Keratinocyte (primary cell): ENCODE measurements at regions not wholly inside any gene's neighbourhood (a gene's known extent, or its start where the extent isn't known, plus 50 kb on each side); places are given as distances from the start of the nearest gene placed in this dataset.

ENCODE experiments used
- DNase-seq: peaks from one replicate; pipeline ENCODE4 v3.0.0-alpha.2; 2011; ENCODE audit warnings: low read depth, missing footprints, low spot score
- FAIRE-seq: peaks from 2 replicates; lab custom pipeline; 2011; peaks lifted over from hg19 to GRCh38; lab: Jason Lieb, UNC
- H2AFZ ChIP-seq: 2 replicates; pipeline ENCODE4 v1.6.0; 2012; ENCODE audit warnings: low read length, control low read depth, inconsistent platforms; ENCODE audit not compliant: control insufficient read depth
- H3K27ac ChIP-seq: 2 replicates; pipeline ENCODE4 v1.5.1; 2011; ENCODE audit warnings: low read length; ENCODE audit not compliant: control insufficient read depth, insufficient read depth
- H3K27me3 ChIP-seq: 3 replicates; pipeline ENCODE4 v1.6.0; 2011; ENCODE audit warnings: low read length; ENCODE audit not compliant: control insufficient read depth, insufficient read depth; ENCODE audit errors: extremely low read depth
- H3K36me3 ChIP-seq, 2 experiments: 2 replicates in 1 of 2; 3 replicates in 1 of 2; pipeline ENCODE4 v1.5.1; 2011; ENCODE audit warnings: low read length in 2 of 2, mild to moderate bottlenecking in 1 of 2; ENCODE audit not compliant: control insufficient read depth in 2 of 2, insufficient read depth in 2 of 2; ENCODE audit errors: extremely low read depth in 1 of 2
- H3K4me1 ChIP-seq: 3 replicates; pipeline ENCODE4 v1.5.1; 2011; ENCODE audit warnings: low read length; ENCODE audit not compliant: control insufficient read depth, insufficient read depth; ENCODE audit errors: extremely low read depth
- H3K4me2 ChIP-seq: 3 replicates; pipeline ENCODE4 v1.6.0; 2011; ENCODE audit warnings: low read depth, low read length; ENCODE audit not compliant: control insufficient read depth, insufficient read depth; ENCODE audit errors: extremely low read depth
- H3K4me3 ChIP-seq, 3 experiments: fragments of 200-600 bp in 1 of 3; sonication (generic) in 1 of 3; 2 replicates in 2 of 3; 3 replicates in 1 of 3; pipeline ENCODE4 v1.5.1; 2011 to 2016; ENCODE audit warnings: low read length in 3 of 3, mild to moderate bottlenecking in 3 of 3, control low read depth in 2 of 3, inconsistent platforms in 1 of 3, low read depth in 1 of 3, mixed read lengths in 1 of 3, mixed run types in 1 of 3, moderate library complexity in 1 of 3; ENCODE audit not compliant: control insufficient read depth in 2 of 3, insufficient read depth in 2 of 3; ENCODE audit errors: extremely low read depth in 1 of 3
- H3K79me2 ChIP-seq: 2 replicates; pipeline ENCODE4 v1.6.0; 2012; ENCODE audit warnings: low read length; ENCODE audit not compliant: control insufficient read depth, insufficient read depth
- H3K9ac ChIP-seq: 3 replicates; pipeline ENCODE4 v1.6.0; 2011; ENCODE audit warnings: low read length; ENCODE audit not compliant: control insufficient read depth, insufficient read depth; ENCODE audit errors: extremely low read depth
- H3K9me1 ChIP-seq: 3 replicates; pipeline ENCODE4 v1.6.0; 2011; ENCODE audit warnings: low read length; ENCODE audit not compliant: control insufficient read depth, insufficient read depth; ENCODE audit errors: extremely low read depth
- H3K9me3 ChIP-seq: 2 replicates; pipeline ENCODE4 v1.5.1; 2012; ENCODE audit warnings: low read depth, low read length; ENCODE audit not compliant: control insufficient read depth
- H4K20me1 ChIP-seq: 3 replicates; pipeline ENCODE4 v1.6.0; 2011; ENCODE audit warnings: low read length; ENCODE audit not compliant: control insufficient read depth, insufficient read depth; ENCODE audit errors: extremely low read depth
- CTCF ChIP-seq, 3 experiments: IDR thresholded peaks in 1 of 3; conservative IDR thresholded peaks in 1 of 3; optimal IDR thresholded peaks in 1 of 3; 2 replicates in 2 of 3; 3 replicates in 1 of 3; pipeline versions ENCODE3 to v1.5.1; 2011; ENCODE audit warnings: low read length in 3 of 3, mild to moderate bottlenecking in 3 of 3, moderate library complexity in 2 of 3, control low read depth in 1 of 3, inconsistent platforms in 1 of 3; ENCODE audit not compliant: insufficient read depth in 2 of 3; ENCODE audit errors: extremely low read depth in 1 of 3
- EZH2 ChIP-seq: IDR thresholded peaks from one replicate; pipeline ENCODE4 v1.6.1; 2012; ENCODE audit warnings: inconsistent platforms, mild to moderate bottlenecking, low read length, moderate library complexity
- dilution Hi-C: fragments of 300-500 bp; cut with MboI; formaldehyde crosslinking; loops from one replicate; pipeline ENCODE4 v1.7.0; 2020; ENCODE audit warnings: low sequenced_read_pairs; ENCODE audit not compliant: extremely low pct_ligation_motif_present

DNA sequence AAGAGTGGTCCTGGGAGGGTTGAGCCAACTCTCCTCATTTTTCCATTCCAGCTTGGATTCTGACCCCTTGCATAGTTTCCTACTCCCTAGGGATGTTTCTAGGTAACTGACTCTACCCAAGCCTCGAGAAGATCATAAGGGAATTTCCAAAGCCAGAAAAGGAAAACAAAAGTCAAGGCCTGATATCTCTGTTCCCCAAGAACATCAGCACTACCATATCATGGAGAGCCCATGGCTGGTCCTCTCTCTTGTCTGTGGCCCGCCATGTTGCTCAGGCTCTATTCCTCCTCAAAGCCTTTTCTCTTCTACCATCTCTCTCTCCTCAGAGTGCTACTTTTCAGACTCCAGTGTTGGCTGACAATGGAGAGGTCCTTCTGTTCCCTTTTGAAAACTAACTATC lies 99.6 kb upstream of the KLF7 start:
- no peaks in the 10 kb centered on the region for H3K4me1 ChIP-seq
- H3K4me3 ChIP-seq, result no peak overlapping the region
- no peak overlapping the region for H3K27ac ChIP-seq
- DNase-seq (no peak), FAIRE-seq (no peak)
- H3K4me2 ChIP-seq, result no peak overlapping the region
- H3K9me1 ChIP-seq, result no peaks in the 10 kb centered on the region
- TF ChIP-seq CTCF (optimal IDR thresholded peaks at IDR 0.05 in 1 of 3, IDR thresholded peaks at IDR 0.05 in 1 of 3, conservative IDR thresholded peaks at IDR 0.05 in 1 of 3; ENCODE audit: extremely low read depth in 1 of 3, insufficient read depth in 2 of 3, low read length in 3 of 3) (no peak), EZH2 (no peak)
- dilution Hi-C loops, result no loop called here
- no peaks in the 10 kb centered on the region for H3K9me3 ChIP-seq
- H2AFZ ChIP-seq, result no peak overlapping the region
- no peaks in the 10 kb centered on the region for H4K20me1 ChIP-seq
- no peaks in the 10 kb centered on the region for H3K27me3 ChIP-seq
- no peaks in the 10 kb centered on the region for H3K79me2 ChIP-seq
- H3K9ac ChIP-seq, result no peak overlapping the region
- no peaks in the 10 kb centered on the region for H3K36me3 ChIP-seq

DNA sequence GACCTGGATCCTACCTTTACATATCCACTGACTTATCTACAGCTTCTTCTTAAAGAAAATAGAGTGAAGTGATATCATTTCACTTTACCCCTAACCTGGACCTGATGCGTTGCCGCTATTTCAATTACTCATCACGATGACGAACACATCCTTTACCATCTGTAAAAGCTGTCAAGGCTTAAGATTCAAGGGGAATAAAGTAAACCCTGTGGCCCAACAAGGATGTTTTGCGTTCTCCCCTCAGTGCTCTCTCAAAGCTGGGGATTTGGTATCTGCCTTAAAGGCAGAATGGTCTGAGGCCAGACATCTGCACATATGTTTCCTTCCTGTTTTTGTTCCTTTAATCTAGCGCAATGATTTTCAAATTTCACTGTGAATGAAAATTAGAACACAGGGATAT lies 100.1 kb upstream of the KLF7 start:
- FAIRE-seq (no peak), DNase-seq (no peak)
- Histone ChIP-seq H3K36me3 (no peaks in the 10 kb centered on the region), H3K9me1 (no peaks in the 10 kb centered on the region), H3K9me3 (no peaks in the 10 kb centered on the region), H3K27me3 (no peaks in the 10 kb centered on the region), H3K4me1 (no peaks in the 10 kb centered on the region), H3K9ac (no peak overlapping the region), H3K4me2 (no peak overlapping the region), H4K20me1 (no peaks in the 10 kb centered on the region), H3K27ac (no peak overlapping the region), H3K4me3 (no peak overlapping the region), H3K79me2 (no peaks in the 10 kb centered on the region), H2AFZ (no peak overlapping the region)
- no peak for TF ChIP-seq CTCF (optimal IDR thresholded peaks at IDR 0.05 in 1 of 3, IDR thresholded peaks at IDR 0.05 in 1 of 3, conservative IDR thresholded peaks at IDR 0.05 in 1 of 3; ENCODE audit: extremely low read depth in 1 of 3, insufficient read depth in 2 of 3, low read length in 3 of 3)
- dilution Hi-C loops, result no loop called here
